ENCODE measurements at regions not wholly inside any gene's neighbourhood (a gene's known extent, or its start where the extent isn't known, plus 50 kb on each side); places are given as distances from the start of the nearest gene placed in this dataset.

DNA sequence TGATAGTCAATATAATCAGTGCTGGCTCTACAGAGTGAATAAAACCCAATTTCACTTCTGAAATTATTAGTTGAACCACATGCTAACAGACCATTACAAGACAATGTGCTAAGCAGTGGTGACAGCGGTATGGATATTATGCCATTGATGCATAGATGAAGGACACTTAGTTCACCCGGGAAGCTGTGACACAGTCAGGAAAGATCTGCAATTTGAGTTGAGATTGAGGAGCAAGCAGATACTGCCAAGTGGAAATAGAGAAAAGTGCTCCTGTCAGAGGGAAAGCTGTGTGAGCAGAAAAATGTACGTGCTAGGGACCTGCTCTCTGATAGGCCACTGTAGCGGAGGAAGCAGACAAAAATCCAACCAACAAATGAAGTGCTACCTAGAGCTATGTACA, 529.5 kb upstream of the CDH2 start:
- H3K4me1 Mint-ChIP-seq, result no peaks in the 10 kb centered on the region
- no peak overlapping the region for H3K27ac Mint-ChIP-seq
- H3K36me3 Mint-ChIP-seq (ENCODE audit: low read depth), result no peaks in the 10 kb centered on the region
- ATAC-seq (no peak), DNase-seq (no peak)
- H3K4me3 Mint-ChIP-seq, result no peak overlapping the region
- ChIA-PET POLR2A (no interaction called here), CTCF (no interaction called here)
- H3K27me3 Mint-ChIP-seq, result no peaks in the 10 kb centered on the region
- peaks cover 5% of the 10 kb centered on the region for H3K9me3 Mint-ChIP-seq (ENCODE audit: low read depth)
- intact Hi-C loops (cut with DNase I, micrococcal nuclease), result loop anchor here in 1 of 2 experiments (5.0 kb wide), 1 partner anchor 51 kb away; no protein-coding TSS in a partner anchor

GRCh38 chr18:28705482-28705881, 528.6 kb upstream of the CDH2 start:
- H3K27me3 Mint-ChIP-seq, result no peaks in the 10 kb centered on the region
- H3K9me3 Mint-ChIP-seq (ENCODE audit: low read depth), result peaks cover 7% of the 10 kb centered on the region
- no peak overlapping the region for H3K27ac Mint-ChIP-seq
- H3K36me3 Mint-ChIP-seq (ENCODE audit: low read depth), result no peaks in the 10 kb centered on the region
- no peaks in the 10 kb centered on the region for H3K4me1 Mint-ChIP-seq
- no peak overlapping the region for H3K4me3 Mint-ChIP-seq
- intact Hi-C loops (cut with DNase I, micrococcal nuclease), result loop anchor here in 1 of 2 experiments (5.0 kb wide), 1 partner anchor 52 kb away; no protein-coding TSS in a partner anchor
- no peak for ATAC-seq
- ChIA-PET CTCF (no interaction called here), POLR2A (no interaction called here)
- DNase-seq, result no peak

DNA sequence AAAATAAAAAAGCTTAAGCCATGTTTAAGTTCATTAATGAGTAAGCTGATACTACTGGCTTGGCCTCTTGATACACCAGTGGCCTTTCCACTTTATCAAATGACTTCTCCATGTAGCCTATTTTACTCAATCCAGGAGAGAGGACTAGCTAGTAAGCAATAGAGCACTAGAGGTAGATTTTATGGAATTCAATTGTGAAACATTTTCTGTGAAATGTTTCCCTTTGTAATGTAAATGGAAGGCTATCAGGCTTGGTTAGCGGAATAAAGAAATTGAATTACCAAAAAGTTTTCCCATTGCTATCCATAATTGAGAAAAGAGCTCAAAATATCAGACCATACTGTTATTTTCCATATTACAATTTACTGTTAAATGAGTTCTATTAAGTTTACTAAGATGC, 515.4 kb upstream of the CDH2 start:
- CTCF ChIA-PET, result no interaction called here
- Mint-ChIP-seq H3K36me3 (ENCODE audit: low read depth) (no peaks in the 10 kb centered on the region), H3K4me3 (no peak overlapping the region), H3K27ac (no peak overlapping the region), H3K9me3 (ENCODE audit: low read depth) (peaks cover 13% of the 10 kb centered on the region), H3K27me3 (no peaks in the 10 kb centered on the region), H3K4me1 (no peaks in the 10 kb centered on the region)
- intact Hi-C loops (cut with DNase I, micrococcal nuclease), result no loop called here
- ATAC-seq, result no peak
- DNase-seq, result no peak
- POLR2A ChIA-PET, result no interaction called here

DNA sequence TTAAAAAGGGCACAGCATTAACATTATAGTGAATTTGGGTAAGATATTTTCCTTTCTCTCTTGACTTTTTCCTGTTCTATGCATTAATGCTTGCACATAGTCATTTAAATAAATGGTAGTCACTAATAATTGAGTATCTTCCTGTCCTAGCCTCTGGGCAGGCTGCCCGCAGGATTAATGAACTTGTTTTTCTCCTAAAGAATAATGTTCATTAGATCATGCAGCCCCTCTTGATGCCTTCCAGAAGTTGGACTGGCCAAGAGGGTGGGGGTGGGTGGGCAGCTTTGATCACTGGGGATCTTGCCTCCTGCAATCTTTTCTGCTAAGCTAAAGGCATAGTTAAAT, 514.5 kb upstream of the CDH2 start:
- ChIA-PET CTCF (no interaction called here), POLR2A (no interaction called here)
- Mint-ChIP-seq H3K27ac (no peak overlapping the region), H3K4me1 (no peaks in the 10 kb centered on the region), H3K4me3 (no peak overlapping the region), H3K9me3 (ENCODE audit: low read depth) (peaks cover 11% of the 10 kb centered on the region), H3K27me3 (no peaks in the 10 kb centered on the region), H3K36me3 (ENCODE audit: low read depth) (no peaks in the 10 kb centered on the region)
- intact Hi-C loops (cut with DNase I, micrococcal nuclease), result no loop called here
- DNase-seq (no peak), ATAC-seq (no peak)

GRCh38 chr18:28690836-28691495, 514.0 kb upstream of the CDH2 start:
- Mint-ChIP-seq H3K4me3 (no peak overlapping the region), H3K27ac (no peak overlapping the region), H3K9me3 (ENCODE audit: low read depth) (peaks cover 11% of the 10 kb centered on the region), H3K27me3 (no peaks in the 10 kb centered on the region), H3K4me1 (no peaks in the 10 kb centered on the region), H3K36me3 (ENCODE audit: low read depth) (no peaks in the 10 kb centered on the region)
- POLR2A ChIA-PET, result no interaction called here
- ATAC-seq, result no peak
- intact Hi-C loops (cut with DNase I, micrococcal nuclease), result no loop called here
- DNase-seq, result no peak
- CTCF ChIA-PET, result no interaction called here

DNA sequence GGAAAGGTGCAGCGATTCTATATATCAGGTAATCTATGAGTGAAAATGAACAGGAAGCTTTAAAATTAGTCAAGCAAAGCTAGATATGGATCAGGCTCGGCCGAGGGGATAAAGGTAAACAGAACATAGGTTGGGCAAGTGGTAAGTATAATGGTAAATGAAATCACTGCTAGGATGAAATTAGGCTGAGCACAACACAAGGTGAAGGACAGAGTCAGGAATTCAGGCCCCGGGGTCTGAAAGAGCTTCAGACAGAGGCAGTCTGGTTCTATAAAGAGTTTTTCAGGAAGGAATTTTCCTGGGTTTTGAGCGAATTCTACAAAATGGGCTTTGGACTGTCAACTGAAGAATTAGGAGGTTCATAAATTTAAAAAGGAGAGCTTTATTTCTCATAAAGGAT, 513.2 kb upstream of the CDH2 start:
- CTCF ChIA-PET, result no interaction called here
- H3K9me3 Mint-ChIP-seq (ENCODE audit: low read depth), result peaks cover 4% of the 10 kb centered on the region
- DNase-seq (no peak), ATAC-seq (no peak)
- no peak overlapping the region for H3K27ac Mint-ChIP-seq
- H3K4me3 Mint-ChIP-seq, result no peak overlapping the region
- no peaks in the 10 kb centered on the region for H3K4me1 Mint-ChIP-seq
- H3K27me3 Mint-ChIP-seq, result no peaks in the 10 kb centered on the region
- POLR2A ChIA-PET, result no interaction called here
- no peaks in the 10 kb centered on the region for H3K36me3 Mint-ChIP-seq (ENCODE audit: low read depth)
- intact Hi-C loops (cut with DNase I, micrococcal nuclease), result no loop called here

DNA sequence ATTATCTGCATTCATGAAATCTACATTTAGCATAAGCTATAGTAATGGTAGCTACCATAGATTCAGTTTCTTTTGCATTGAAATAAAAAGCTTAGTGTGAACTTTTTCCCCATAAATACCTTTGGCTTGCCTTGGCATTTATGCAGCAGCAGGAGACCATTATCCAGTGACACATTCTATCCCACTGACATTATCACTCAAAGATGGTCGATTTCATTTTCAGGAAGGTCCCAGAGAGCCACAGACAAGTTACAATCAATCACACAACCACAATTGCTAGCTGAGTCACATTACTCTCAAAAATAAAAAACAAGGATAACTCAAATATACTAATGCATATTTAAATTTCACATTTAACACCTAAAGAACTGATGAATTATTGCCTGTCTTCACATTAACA, 512.7 kb upstream of the CDH2 start:
- peaks cover 8% of the 10 kb centered on the region for H3K9me3 Mint-ChIP-seq (ENCODE audit: low read depth)
- ATAC-seq, result no peak
- no peaks in the 10 kb centered on the region for H3K36me3 Mint-ChIP-seq (ENCODE audit: low read depth)
- intact Hi-C loops (cut with DNase I, micrococcal nuclease), result no loop called here
- H3K4me3 Mint-ChIP-seq, result no peak overlapping the region
- no peaks in the 10 kb centered on the region for H3K4me1 Mint-ChIP-seq
- H3K27ac Mint-ChIP-seq, result no peak overlapping the region
- no peaks in the 10 kb centered on the region for H3K27me3 Mint-ChIP-seq
- ChIA-PET CTCF (no interaction called here), POLR2A (no interaction called here)
- no peak for DNase-seq

DNA sequence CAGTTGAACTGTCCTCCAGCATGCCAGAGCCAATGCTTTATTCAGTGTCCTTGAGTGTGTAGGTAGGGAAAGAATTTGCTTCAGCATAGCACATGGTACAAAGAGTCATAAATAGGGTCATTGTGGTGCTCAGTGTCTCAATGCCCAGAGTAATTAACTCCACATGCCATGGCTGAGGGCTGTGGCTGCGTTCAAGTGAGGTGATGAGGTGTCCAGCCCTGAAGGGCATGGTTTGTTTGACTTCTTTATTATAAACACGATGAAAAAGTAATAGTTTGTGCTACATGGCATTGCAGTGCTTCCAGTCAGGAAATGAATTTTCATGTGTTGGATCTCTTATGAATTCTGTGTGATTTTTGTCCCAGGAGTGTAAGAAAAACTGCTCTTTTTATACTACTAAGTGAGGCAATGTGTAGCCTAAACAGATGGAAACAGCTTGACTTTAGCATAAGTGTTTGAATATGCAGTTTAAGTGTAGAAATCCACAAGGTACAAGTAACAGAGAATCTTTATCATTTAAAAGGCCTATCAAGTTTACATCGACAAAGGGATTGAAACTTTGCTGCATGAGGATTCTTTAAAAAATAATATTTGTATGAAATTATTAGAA, 507.9 kb upstream of the CDH2 start:
- no peak for DNase-seq
- Mint-ChIP-seq H3K9me3 (ENCODE audit: low read depth) (peaks cover 9% of the 10 kb centered on the region), H3K36me3 (ENCODE audit: low read depth) (no peaks in the 10 kb centered on the region), H3K27me3 (no peaks in the 10 kb centered on the region), H3K4me1 (no peaks in the 10 kb centered on the region), H3K27ac (no peak overlapping the region), H3K4me3 (no peak overlapping the region)
- ChIA-PET POLR2A (no interaction called here), CTCF (no interaction called here)
- intact Hi-C loops (cut with DNase I, micrococcal nuclease), result no loop called here
- no peak for ATAC-seq

- H3K27ac Mint-ChIP-seq, result no peak overlapping the region
- no peaks in the 10 kb centered on the region for H3K36me3 Mint-ChIP-seq (ENCODE audit: low read depth)
- ATAC-seq (no peak), DNase-seq (no peak)
- H3K4me3 Mint-ChIP-seq, result no peak overlapping the region
- ChIA-PET POLR2A (no interaction called here), CTCF (no interaction called here)
- intact Hi-C loops (cut with DNase I, micrococcal nuclease), result no loop called here
- H3K9me3 Mint-ChIP-seq (ENCODE audit: low read depth), result peaks cover 11% of the 10 kb centered on the region
- H3K4me1 Mint-ChIP-seq, result no peaks in the 10 kb centered on the region
- H3K27me3 Mint-ChIP-seq, result no peaks in the 10 kb centered on the region
Measured at GRCh38 chr18:28682912-28683311, 506.0 kb upstream of the CDH2 start.

GRCh38 chr18:28669165-28669564, 492.2 kb upstream of the CDH2 start:
- peaks cover 10% of the 10 kb centered on the region for H3K9me3 Mint-ChIP-seq (ENCODE audit: low read depth)
- CTCF ChIA-PET, result no interaction called here

DNA sequence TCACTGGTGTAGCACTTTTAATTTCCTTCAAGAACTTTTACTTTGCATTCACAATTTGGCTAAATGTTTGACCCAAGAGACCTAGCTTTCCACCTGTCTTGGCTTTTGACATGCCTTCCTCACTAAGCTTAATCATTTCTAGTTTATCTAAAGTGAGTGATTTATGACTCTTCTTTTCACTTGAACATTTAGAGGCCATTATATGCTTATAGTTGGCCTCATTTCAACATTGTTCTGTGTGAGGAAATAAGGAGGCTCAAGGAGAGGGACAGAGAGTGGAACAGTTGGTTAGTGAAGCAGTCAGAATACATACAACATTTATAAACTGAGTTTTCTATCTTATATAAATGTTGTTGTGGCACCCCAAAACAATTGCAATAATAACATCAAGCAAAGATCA, 489.3 kb upstream of the CDH2 start:
- no peaks in the 10 kb centered on the region for H3K36me3 Mint-ChIP-seq (ENCODE audit: low read depth)
- CTCF ChIA-PET, result no interaction called here
- H3K9me3 Mint-ChIP-seq (ENCODE audit: low read depth), result peaks cover 12% of the 10 kb centered on the region
- POLR2A ChIA-PET, result no interaction called here
- intact Hi-C loops (cut with DNase I, micrococcal nuclease), result no loop called here
- no peak overlapping the region for H3K27ac Mint-ChIP-seq
- DNase-seq (no peak), ATAC-seq (no peak)
- no peak overlapping the region for H3K4me3 Mint-ChIP-seq
- no peaks in the 10 kb centered on the region for H3K27me3 Mint-ChIP-seq
- H3K4me1 Mint-ChIP-seq, result no peaks in the 10 kb centered on the region

More at GRCh38 chr18:28669165-28669564, 492.2 kb upstream of the CDH2 start:
- Mint-ChIP-seq H3K36me3 (ENCODE audit: low read depth) (no peaks in the 10 kb centered on the region), H3K27ac (no peak overlapping the region), H3K4me3 (no peak overlapping the region), H3K27me3 (no peaks in the 10 kb centered on the region), H3K4me1 (no peaks in the 10 kb centered on the region)
- no peak for ATAC-seq
- intact Hi-C loops (cut with DNase I, micrococcal nuclease), result no loop called here
- POLR2A ChIA-PET, result no interaction called here
- no peak for DNase-seq

DNA sequence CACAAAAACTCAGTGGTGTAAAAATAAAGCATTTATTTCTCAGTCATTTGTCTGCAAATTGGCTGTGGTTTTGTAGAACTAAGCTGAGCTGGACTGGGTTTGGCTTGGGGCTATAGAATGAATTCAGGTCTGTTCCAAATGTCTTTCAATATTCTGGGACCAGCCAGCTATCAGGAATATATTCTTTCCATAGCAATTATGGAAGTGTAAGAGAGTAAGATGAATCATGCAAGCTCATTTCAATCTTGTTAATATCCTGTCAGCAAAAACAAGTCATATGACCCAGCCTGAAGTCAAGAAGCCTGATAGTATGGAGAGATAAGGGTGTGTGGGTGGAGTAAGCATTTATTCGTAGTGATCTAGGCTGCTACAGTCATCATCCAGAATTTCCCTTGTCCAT, 481.0 kb upstream of the CDH2 start:
- intact Hi-C loops (cut with DNase I, micrococcal nuclease), result no loop called here
- CTCF ChIA-PET, result no interaction called here
- POLR2A ChIA-PET, result no interaction called here

DNA sequence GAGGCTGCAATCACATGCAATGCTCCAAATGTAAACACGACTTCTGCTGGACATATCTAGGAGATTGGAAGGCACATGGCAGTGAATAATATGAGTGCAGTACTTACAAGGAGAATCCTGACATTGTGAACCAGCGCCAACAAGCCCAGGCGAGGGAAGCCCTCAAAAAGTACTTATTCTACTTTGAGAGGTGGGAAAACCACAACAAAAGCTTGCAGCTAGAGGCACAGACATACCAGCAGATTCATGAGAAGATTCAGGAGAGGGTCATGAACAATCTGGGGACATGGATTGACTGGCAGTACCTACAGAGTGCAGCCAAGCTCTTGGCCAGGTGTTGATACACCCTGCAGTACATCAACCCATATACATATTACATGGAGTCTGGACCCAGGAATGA, 475.7 kb upstream of the CDH2 start:
- ChIA-PET POLR2A (no interaction called here), CTCF (no interaction called here)
- H3K9me3 Mint-ChIP-seq (ENCODE audit: low read depth), result peaks cover 8% of the 10 kb centered on the region
- intact Hi-C loops (cut with DNase I, micrococcal nuclease), result no loop called here
- no peak for ATAC-seq
- no peak for DNase-seq
- no peak overlapping the region for H3K4me3 Mint-ChIP-seq
- no peaks in the 10 kb centered on the region for H3K4me1 Mint-ChIP-seq
- H3K36me3 Mint-ChIP-seq (ENCODE audit: low read depth), result no peaks in the 10 kb centered on the region
- no peaks in the 10 kb centered on the region for H3K27me3 Mint-ChIP-seq
- no peak overlapping the region for H3K27ac Mint-ChIP-seq

More for the DNA sequence above, 481.0 kb upstream of the CDH2 start:
- H3K4me3 Mint-ChIP-seq, result no peak overlapping the region
- H3K27ac Mint-ChIP-seq, result no peak overlapping the region
- peaks cover 10% of the 10 kb centered on the region for H3K9me3 Mint-ChIP-seq (ENCODE audit: low read depth)
- DNase-seq (no peak), ATAC-seq (no peak)
- H3K4me1 Mint-ChIP-seq, result no peaks in the 10 kb centered on the region
- no peaks in the 10 kb centered on the region for H3K36me3 Mint-ChIP-seq (ENCODE audit: low read depth)
- no peaks in the 10 kb centered on the region for H3K27me3 Mint-ChIP-seq
